ENCODE measurements at regions not wholly inside any gene's neighbourhood (a gene's known extent, or its start where the extent isn't known, plus 50 kb on each side); places are given as distances from the start of the nearest gene placed in this dataset.

- ATAC-seq (no peak), DNase-seq (ENCODE audit: low spot score) (no peak)
- no peak overlapping the region for H3K27ac Mint-ChIP-seq
- H3K36me3 Mint-ChIP-seq = no peaks in the 10 kb centered on the region
- peaks cover 5% of the 10 kb centered on the region in 2 donors for H3K27me3 Mint-ChIP-seq
- H3K4me3 Mint-ChIP-seq = no peak overlapping the region
- H3K4me1 Mint-ChIP-seq (ENCODE audit: low read depth in 2 of 2) = no peaks in the 10 kb centered on the region
- H3K9me3 Mint-ChIP-seq = peaks cover 4% of the 10 kb centered on the region
Observed at GRCh38 chr10:121335386-121335925, 262.8 kb downstream of the FGFR2 start.

GRCh38 chr10:121337427-121337826 lies 260.8 kb downstream of the FGFR2 start:
- H3K4me3 Mint-ChIP-seq = no peak overlapping the region
- no peaks in the 10 kb centered on the region for H3K36me3 Mint-ChIP-seq

GRCh38 chr10:121338206-121338980 lies 259.9 kb downstream of the FGFR2 start:
- no peak overlapping the region for H3K27ac Mint-ChIP-seq
- DNase-seq (ENCODE audit: low spot score) = no peak
- ATAC-seq = peak in 1 of 2 donors; percentile 40
- H3K9me3 Mint-ChIP-seq = peaks cover 8% of the 10 kb centered on the region
- H3K36me3 Mint-ChIP-seq = no peaks in the 10 kb centered on the region
- H3K4me1 Mint-ChIP-seq (ENCODE audit: low read depth in 2 of 2) = no peaks in the 10 kb centered on the region
- peaks cover 3 to 18% of the 10 kb centered on the region in 2 donors for H3K27me3 Mint-ChIP-seq
- H3K4me3 Mint-ChIP-seq = no peak overlapping the region

More at GRCh38 chr10:121337427-121337826, 260.8 kb downstream of the FGFR2 start:
- ATAC-seq (no peak), DNase-seq (ENCODE audit: low spot score) (no peak)
- Mint-ChIP-seq H3K27ac (no peak overlapping the region), H3K27me3 (peaks cover 3 to 12% of the 10 kb centered on the region in 2 donors), H3K9me3 (peaks cover 4% of the 10 kb centered on the region), H3K4me1 (ENCODE audit: low read depth in 2 of 2) (no peaks in the 10 kb centered on the region)

- no peak overlapping the region for H3K4me3 Mint-ChIP-seq
- DNase-seq (ENCODE audit: low spot score) = no peak
- H3K9me3 Mint-ChIP-seq = peaks cover 8% of the 10 kb centered on the region
- H3K27me3 Mint-ChIP-seq = peaks cover 3 to 22% of the 10 kb centered on the region in 2 donors
- ATAC-seq = no peak
- no peak overlapping the region for H3K27ac Mint-ChIP-seq
- H3K36me3 Mint-ChIP-seq = no peaks in the 10 kb centered on the region
- H3K4me1 Mint-ChIP-seq (ENCODE audit: low read depth in 2 of 2) = no peaks in the 10 kb centered on the region
Observed at GRCh38 chr10:121339114-121339513, 259.1 kb downstream of the FGFR2 start.

GRCh38 chr10:121340271-121340831 lies 257.9 kb downstream of the FGFR2 start:
- Mint-ChIP-seq H3K27me3 (peaks cover 3 to 23% of the 10 kb centered on the region in 2 donors), H3K4me3 (no peak overlapping the region), H3K9me3 (peaks cover 11% of the 10 kb centered on the region), H3K4me1 (ENCODE audit: low read depth in 2 of 2) (no peaks in the 10 kb centered on the region), H3K27ac (no peak overlapping the region), H3K36me3 (no peaks in the 10 kb centered on the region)
- DNase-seq (ENCODE audit: low spot score) (no peak), ATAC-seq (no peak)

- Mint-ChIP-seq H3K27me3 (no peaks in the 10 kb centered on the region), H3K9me3 (peaks cover 3% of the 10 kb centered on the region), H3K36me3 (no peaks in the 10 kb centered on the region), H3K4me1 (ENCODE audit: low read depth in 2 of 2) (no peaks in the 10 kb centered on the region), H3K4me3 (no peak overlapping the region), H3K27ac (no peak overlapping the region)
- no peak for ATAC-seq
- DNase-seq (ENCODE audit: low spot score) = no peak
Observed at GRCh38 chr10:121351540-121351939, 246.7 kb downstream of the FGFR2 start.

- Mint-ChIP-seq H3K27ac (no peak overlapping the region), H3K27me3 (no peaks in the 10 kb centered on the region), H3K4me1 (ENCODE audit: low read depth in 2 of 2) (no peaks in the 10 kb centered on the region), H3K4me3 (no peak overlapping the region), H3K9me3 (peaks cover 3% of the 10 kb centered on the region), H3K36me3 (no peaks in the 10 kb centered on the region)
- ATAC-seq = no peak
- no peak for DNase-seq (ENCODE audit: low spot score)
Observed at GRCh38 chr10:121352231-121352855, 245.9 kb downstream of the FGFR2 start.

GRCh38 chr10:121355161-121355560 lies 243.1 kb downstream of the FGFR2 start:
- Mint-ChIP-seq H3K4me3 (no peak overlapping the region), H3K27me3 (no peaks in the 10 kb centered on the region), H3K9me3 (peaks cover 3% of the 10 kb centered on the region), H3K4me1 (ENCODE audit: low read depth in 2 of 2) (no peaks in the 10 kb centered on the region), H3K27ac (no peak overlapping the region), H3K36me3 (no peaks in the 10 kb centered on the region)
- DNase-seq (ENCODE audit: low spot score) = no peak
- ATAC-seq = no peak

GRCh38 chr10:121356183-121356582 lies 242.1 kb downstream of the FGFR2 start:
- DNase-seq (ENCODE audit: low spot score) = no peak
- Mint-ChIP-seq H3K9me3 (peaks cover 3% of the 10 kb centered on the region), H3K27me3 (no peaks in the 10 kb centered on the region), H3K36me3 (no peaks in the 10 kb centered on the region), H3K4me3 (no peak overlapping the region), H3K27ac (no peak overlapping the region), H3K4me1 (ENCODE audit: low read depth in 2 of 2) (no peaks in the 10 kb centered on the region)
- no peak for ATAC-seq

- Mint-ChIP-seq H3K27me3 (no peaks in the 10 kb centered on the region), H3K36me3 (no peaks in the 10 kb centered on the region), H3K4me1 (ENCODE audit: low read depth in 2 of 2) (no peaks in the 10 kb centered on the region), H3K27ac (no peak overlapping the region), H3K9me3 (peaks cover 3% of the 10 kb centered on the region), H3K4me3 (no peak overlapping the region)
- DNase-seq (ENCODE audit: low spot score) (no peak), ATAC-seq (no peak)
Observed at GRCh38 chr10:121357401-121357800, 240.8 kb downstream of the FGFR2 start.

- no peak overlapping the region for H3K4me3 Mint-ChIP-seq
- H3K9me3 Mint-ChIP-seq = no peaks in the 10 kb centered on the region
- H3K27ac Mint-ChIP-seq = no peak overlapping the region
- ATAC-seq (no peak), DNase-seq (ENCODE audit: low spot score) (no peak)
- no peaks in the 10 kb centered on the region for H3K4me1 Mint-ChIP-seq (ENCODE audit: low read depth in 2 of 2)
- H3K27me3 Mint-ChIP-seq = no peaks in the 10 kb centered on the region
- no peaks in the 10 kb centered on the region for H3K36me3 Mint-ChIP-seq
Observed at GRCh38 chr10:121362026-121362425, 236.2 kb downstream of the FGFR2 start.

- no peak for ATAC-seq
- Mint-ChIP-seq H3K4me3 (no peak overlapping the region), H3K9me3 (no peaks in the 10 kb centered on the region), H3K27ac (no peak overlapping the region), H3K27me3 (peaks cover 0 to 8% of the 10 kb centered on the region in 2 donors), H3K36me3 (no peaks in the 10 kb centered on the region), H3K4me1 (ENCODE audit: low read depth in 2 of 2) (no peaks in the 10 kb centered on the region)
- DNase-seq (ENCODE audit: low spot score) = no peak
Observed at GRCh38 chr10:121365566-121365965, 232.7 kb downstream of the FGFR2 start.

GRCh38 chr10:121368347-121369025 lies 229.8 kb downstream of the FGFR2 start:
- Mint-ChIP-seq H3K27ac (no peak overlapping the region), H3K27me3 (peaks cover 2 to 8% of the 10 kb centered on the region in 2 donors), H3K4me3 (no peak overlapping the region), H3K9me3 (no peaks in the 10 kb centered on the region), H3K36me3 (no peaks in the 10 kb centered on the region), H3K4me1 (ENCODE audit: low read depth in 2 of 2) (no peaks in the 10 kb centered on the region)
- ATAC-seq = no peak
- DNase-seq (ENCODE audit: low spot score) = no peak

All from natural killer cell treated with Interleukin-12 subunit alpha and Interleukin-12 subunit beta and Interleukin-15 and Interleukin-18, amount 100 ng/mL, for 72 hours (primary cell).